Tibial nerve (tissue), 4 donors: ENCODE measurements at regions not wholly inside any gene's neighbourhood (a gene's known extent, or its start where the extent isn't known, plus 50 kb on each side); places are given as distances from the start of the nearest gene placed in this dataset.

Experiments used
- CTCF ChIP-seq, 5 experiments: fragments of 200-600 bp in 3 of 5; fragments of 450-650 bp in 2 of 5; sonication (generic) in 3 of 5; IDR thresholded peaks; one replicate each; pipeline ENCODE4 v1.5.1; 2016 to 2019; ENCODE audit warnings: antibody characterized with exemption in 5 of 5, mild to moderate bottlenecking in 3 of 5, moderate library complexity in 2 of 5
- EP300 ChIP-seq, 2 donors: sonication (generic); formaldehyde crosslinking; IDR thresholded peaks; one replicate each; pipeline ENCODE4 v1.6.1; 2017; ENCODE audit warnings: antibody characterized with exemption in 2 of 2, mild to moderate bottlenecking in 1 of 2
- POLR2A ChIP-seq, 2 donors: fragments of 450-650 bp; IDR thresholded peaks; one replicate each; pipeline ENCODE4 v1.6.1; 2017; ENCODE audit warnings: antibody characterized with exemption in 2 of 2, mild to moderate bottlenecking in 2 of 2, moderate library complexity in 2 of 2

- TF ChIP-seq CTCF (IDR thresholded peaks at IDR 0.05) (no peak), EP300 (IDR thresholded peaks at IDR 0.05) (no peak), POLR2A (IDR thresholded peaks at IDR 0.05) (no peak)
Observed at GRCh38 chr2:125471963-125472362, 1184.0 kb upstream of the GYPC start.
